OCI-LY3 (cell line): ENCODE measurements at regions not wholly inside any gene's neighbourhood (a gene's known extent, or its start where the extent isn't known, plus 50 kb on each side); places are given as distances from the start of the nearest gene placed in this dataset.

Source experiments
- EZH2phosphoT487 ChIP-seq: fragments of 200-600 bp; shearing (Covaris generic); IDR thresholded peaks from 2 replicates; pipeline ENCODE4 v1.6.1; 2018; ENCODE audit warnings: antibody characterized with exemption, mixed run types, low read depth
- TF ChIP-seq, protein P1 (sequence below): fragments of 200-600, 300-600 bp; sonication (generic); IDR thresholded peaks from 2 replicates; pipeline ENCODE4 v1.5.1; 2014; ENCODE audit warnings: antibody characterized with exemption, low read length, low read depth

DNA sequence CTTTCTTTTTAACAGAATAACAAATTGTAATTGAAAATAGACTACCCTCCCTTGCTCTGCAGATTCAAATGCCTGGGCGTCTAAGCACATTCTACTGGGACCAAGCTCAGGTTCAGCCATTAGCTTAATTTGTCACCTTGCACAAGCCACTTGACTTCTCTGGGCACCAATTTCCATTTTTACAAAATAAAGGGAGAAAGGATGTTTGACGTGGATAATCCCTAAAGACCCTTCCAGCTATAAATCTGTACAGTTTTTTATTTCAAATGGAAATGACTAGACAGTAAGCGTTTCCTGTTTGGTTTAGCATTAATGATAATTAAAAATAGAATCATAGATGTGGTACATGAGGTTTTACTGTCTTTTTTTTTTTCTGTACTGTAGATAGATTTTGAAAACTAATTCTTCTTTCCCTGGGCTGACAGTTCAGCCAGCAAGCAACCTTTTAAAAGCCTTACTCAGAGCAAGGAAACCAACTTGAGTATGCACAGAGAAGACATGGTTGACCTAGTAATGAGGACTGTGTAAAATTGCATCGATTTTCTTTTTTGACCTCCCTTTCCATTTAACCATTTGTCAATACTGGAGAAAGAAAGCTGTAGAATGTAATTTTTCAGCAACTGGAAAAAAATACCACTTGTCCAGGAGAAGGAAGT, 1329.5 kb upstream of the CDH8 start:
- TF ChIP-seq, protein P1, sequence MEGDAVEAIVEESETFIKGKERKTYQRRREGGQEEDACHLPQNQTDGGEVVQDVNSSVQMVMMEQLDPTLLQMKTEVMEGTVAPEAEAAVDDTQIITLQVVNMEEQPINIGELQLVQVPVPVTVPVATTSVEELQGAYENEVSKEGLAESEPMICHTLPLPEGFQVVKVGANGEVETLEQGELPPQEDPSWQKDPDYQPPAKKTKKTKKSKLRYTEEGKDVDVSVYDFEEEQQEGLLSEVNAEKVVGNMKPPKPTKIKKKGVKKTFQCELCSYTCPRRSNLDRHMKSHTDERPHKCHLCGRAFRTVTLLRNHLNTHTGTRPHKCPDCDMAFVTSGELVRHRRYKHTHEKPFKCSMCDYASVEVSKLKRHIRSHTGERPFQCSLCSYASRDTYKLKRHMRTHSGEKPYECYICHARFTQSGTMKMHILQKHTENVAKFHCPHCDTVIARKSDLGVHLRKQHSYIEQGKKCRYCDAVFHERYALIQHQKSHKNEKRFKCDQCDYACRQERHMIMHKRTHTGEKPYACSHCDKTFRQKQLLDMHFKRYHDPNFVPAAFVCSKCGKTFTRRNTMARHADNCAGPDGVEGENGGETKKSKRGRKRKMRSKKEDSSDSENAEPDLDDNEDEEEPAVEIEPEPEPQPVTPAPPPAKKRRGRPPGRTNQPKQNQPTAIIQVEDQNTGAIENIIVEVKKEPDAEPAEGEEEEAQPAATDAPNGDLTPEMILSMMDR: no peak
- no peak for TF ChIP-seq EZH2phosphoT487
